SK-N-SH treated with all-trans-retinoic acid at 6 μM for 48 hours (cell line): ENCODE measurements at regions not wholly inside any gene's neighbourhood (a gene's known extent, or its start where the extent isn't known, plus 50 kb on each side); places are given as distances from the start of the nearest gene placed in this dataset.
A peak's percentile ranks its signal among the peaks of the same experiment; 100 is the strongest.

ENCODE experiments used
- ATAC-seq: fragments of 200-7000 bp; cut with Tn5 transposase; 3 replicates; pipeline ENCODE4 v1.9.1; 2020; ENCODE audit warnings: mild to moderate bottlenecking, moderate library complexity
- ARNTL ChIP-seq: fragments of 450-650 bp; formaldehyde crosslinking; IDR thresholded peaks from 2 replicates; pipeline ENCODE4 v1.5.0; 2020; ENCODE audit warnings: low read depth, mild to moderate bottlenecking, moderate library complexity, borderline replicate concordance
- BACH2 ChIP-seq: fragments of 250-450 bp; sonication (Bioruptor Pico); IDR thresholded peaks from 2 replicates; pipeline ENCODE4 v1.9.0; 2021; ENCODE audit warnings: mild to moderate bottlenecking, borderline replicate concordance
- CSDC2 ChIP-seq: fragments of 250-450 bp; sonication (Bioruptor Pico); IDR thresholded peaks from 2 replicates; pipeline ENCODE4 v1.5.0; 2020; ENCODE audit warnings: mild to moderate bottlenecking, moderate library complexity
- CSRNP3 ChIP-seq: fragments of 250-450 bp; sonication (Bioruptor Pico); IDR thresholded peaks from 2 replicates; pipeline ENCODE4 v1.5.1; 2021; ENCODE audit warnings: mild to moderate bottlenecking, moderate library complexity
- ESRRG ChIP-seq: fragments of 250-450 bp; sonication (Bioruptor Pico); IDR thresholded peaks from 2 replicates; pipeline ENCODE4 v1.6.1; 2021; ENCODE audit warnings: mild to moderate bottlenecking
- GLIS3 ChIP-seq: fragments of 250-450 bp; sonication (Bioruptor Pico); IDR thresholded peaks from 2 replicates; pipeline ENCODE4 v1.5.0; 2020; ENCODE audit warnings: mild to moderate bottlenecking, moderate library complexity
- PATZ1 ChIP-seq: fragments of 250-450 bp; sonication (Bioruptor Pico); IDR thresholded peaks from 2 replicates; pipeline ENCODE4 v1.8.0; 2020; ENCODE audit warnings: mild to moderate bottlenecking, moderate library complexity, borderline replicate concordance
- POU6F1 ChIP-seq: fragments of 250-450 bp; sonication (Bioruptor Pico); IDR thresholded peaks from 2 replicates; pipeline ENCODE4 v1.8.0; 2021; ENCODE audit warnings: low read depth, mild to moderate bottlenecking, moderate library complexity, borderline replicate concordance
- PPARA ChIP-seq: fragments of 250-450 bp; sonication (Bioruptor Pico); IDR thresholded peaks from 2 replicates; pipeline ENCODE4 v1.5.0; 2020; ENCODE audit warnings: mild to moderate bottlenecking, borderline replicate concordance
- RARB ChIP-seq: fragments of 250-450 bp; sonication (Bioruptor Pico); IDR thresholded peaks from 2 replicates; pipeline ENCODE4 v1.8.0; 2021; ENCODE audit warnings: mild to moderate bottlenecking, moderate library complexity
- SNAI2 ChIP-seq: fragments of 250-450 bp; sonication (Bioruptor Pico); IDR thresholded peaks from 2 replicates; pipeline ENCODE4 v1.5.0; 2020; ENCODE audit warnings: mild to moderate bottlenecking, moderate library complexity
- TCF4 ChIP-seq: fragments of 250-450 bp; sonication (Bioruptor Pico); IDR thresholded peaks from 2 replicates; pipeline ENCODE4 v1.8.0; 2021; ENCODE audit warnings: mild to moderate bottlenecking, moderate library complexity, borderline replicate concordance
- TOX ChIP-seq: fragments of 250-450 bp; sonication (Bioruptor Pico); IDR thresholded peaks from 2 replicates; pipeline ENCODE4 v1.8.0; 2021; ENCODE audit warnings: mild to moderate bottlenecking, moderate library complexity, borderline replicate concordance
- ZC3H10 ChIP-seq: fragments of 250-450 bp; sonication (Bioruptor Pico); IDR thresholded peaks from 2 replicates; pipeline ENCODE4 v1.5.1; 2021; ENCODE audit warnings: mild to moderate bottlenecking, moderate library complexity
- ZFP3 ChIP-seq: fragments of 250-450 bp; sonication (Bioruptor Pico); IDR thresholded peaks from 2 replicates; pipeline ENCODE4 v1.5.0; 2020; ENCODE audit warnings: mild to moderate bottlenecking, moderate library complexity
- ZFP30 ChIP-seq: fragments of 450-650 bp; formaldehyde crosslinking; IDR thresholded peaks from 2 replicates; pipeline ENCODE4 v1.5.0; 2022; ENCODE audit warnings: mild to moderate bottlenecking, moderate library complexity
- ZNF565 ChIP-seq: fragments of 450-650 bp; formaldehyde crosslinking; conservative IDR thresholded peaks from 2 replicates; pipeline ENCODE4 v1.5.0; 2020; ENCODE audit warnings: low read depth, mild to moderate bottlenecking, moderate library complexity
- ZNF8 ChIP-seq: fragments of 450-650 bp; formaldehyde crosslinking; IDR thresholded peaks from 2 replicates; pipeline ENCODE4 v1.5.0; 2020; ENCODE audit warnings: mild to moderate bottlenecking, moderate library complexity
- TF ChIP-seq, protein P1 (sequence below): fragments of 250-450 bp; sonication (Bioruptor Pico); IDR thresholded peaks from 2 replicates; pipeline ENCODE4 v1.5.0; 2020; ENCODE audit warnings: mild to moderate bottlenecking, moderate library complexity

GRCh38 chr3:180229113-180229512 lies 192.4 kb upstream of the PEX5L start:
- TF ChIP-seq, protein P1, sequence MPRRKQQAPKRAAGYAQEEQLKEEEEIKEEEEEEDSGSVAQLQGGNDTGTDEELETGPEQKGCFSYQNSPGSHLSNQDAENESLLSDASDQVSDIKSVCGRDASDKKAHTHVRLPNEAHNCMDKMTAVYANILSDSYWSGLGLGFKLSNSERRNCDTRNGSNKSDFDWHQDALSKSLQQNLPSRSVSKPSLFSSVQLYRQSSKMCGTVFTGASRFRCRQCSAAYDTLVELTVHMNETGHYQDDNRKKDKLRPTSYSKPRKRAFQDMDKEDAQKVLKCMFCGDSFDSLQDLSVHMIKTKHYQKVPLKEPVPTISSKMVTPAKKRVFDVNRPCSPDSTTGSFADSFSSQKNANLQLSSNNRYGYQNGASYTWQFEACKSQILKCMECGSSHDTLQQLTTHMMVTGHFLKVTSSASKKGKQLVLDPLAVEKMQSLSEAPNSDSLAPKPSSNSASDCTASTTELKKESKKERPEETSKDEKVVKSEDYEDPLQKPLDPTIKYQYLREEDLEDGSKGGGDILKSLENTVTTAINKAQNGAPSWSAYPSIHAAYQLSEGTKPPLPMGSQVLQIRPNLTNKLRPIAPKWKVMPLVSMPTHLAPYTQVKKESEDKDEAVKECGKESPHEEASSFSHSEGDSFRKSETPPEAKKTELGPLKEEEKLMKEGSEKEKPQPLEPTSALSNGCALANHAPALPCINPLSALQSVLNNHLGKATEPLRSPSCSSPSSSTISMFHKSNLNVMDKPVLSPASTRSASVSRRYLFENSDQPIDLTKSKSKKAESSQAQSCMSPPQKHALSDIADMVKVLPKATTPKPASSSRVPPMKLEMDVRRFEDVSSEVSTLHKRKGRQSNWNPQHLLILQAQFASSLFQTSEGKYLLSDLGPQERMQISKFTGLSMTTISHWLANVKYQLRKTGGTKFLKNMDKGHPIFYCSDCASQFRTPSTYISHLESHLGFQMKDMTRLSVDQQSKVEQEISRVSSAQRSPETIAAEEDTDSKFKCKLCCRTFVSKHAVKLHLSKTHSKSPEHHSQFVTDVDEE (CRISPR knock-in tag): no peak
- TF ChIP-seq TCF4 (no peak), SNAI2 (CRISPR knock-in tag) (no peak), PATZ1 (CRISPR knock-in tag) (no peak), PPARA (CRISPR knock-in tag) (no peak), ARNTL (CRISPR knock-in tag) (no peak), RARB (CRISPR knock-in tag) (no peak), BACH2 (no peak)
- no peak for ATAC-seq

DNA sequence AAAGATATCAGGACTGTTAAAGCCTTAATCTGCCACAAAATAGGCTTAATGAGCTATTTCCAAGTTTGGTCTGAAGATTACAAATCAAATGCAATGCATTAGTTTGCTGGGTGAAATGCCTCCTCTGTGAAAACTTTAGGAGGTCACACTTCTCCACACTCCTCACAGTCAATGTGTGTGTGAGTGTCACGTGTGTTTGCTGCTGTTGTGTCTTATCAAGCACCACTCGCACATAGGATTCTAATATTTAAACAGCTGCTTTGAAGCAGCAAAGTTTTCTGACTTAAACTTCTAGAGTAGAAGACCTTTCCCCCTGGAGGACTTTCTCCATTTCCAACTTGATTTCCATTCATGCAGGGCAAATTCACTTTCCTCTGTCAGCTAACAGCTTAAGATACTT lies 203.2 kb upstream of the PEX5L start:
- TF ChIP-seq PATZ1 (CRISPR knock-in tag): no peak
- no peak for TF ChIP-seq ZFP3 (CRISPR knock-in tag)
- no peak for TF ChIP-seq SNAI2 (CRISPR knock-in tag)
- no peak for ATAC-seq

DNA sequence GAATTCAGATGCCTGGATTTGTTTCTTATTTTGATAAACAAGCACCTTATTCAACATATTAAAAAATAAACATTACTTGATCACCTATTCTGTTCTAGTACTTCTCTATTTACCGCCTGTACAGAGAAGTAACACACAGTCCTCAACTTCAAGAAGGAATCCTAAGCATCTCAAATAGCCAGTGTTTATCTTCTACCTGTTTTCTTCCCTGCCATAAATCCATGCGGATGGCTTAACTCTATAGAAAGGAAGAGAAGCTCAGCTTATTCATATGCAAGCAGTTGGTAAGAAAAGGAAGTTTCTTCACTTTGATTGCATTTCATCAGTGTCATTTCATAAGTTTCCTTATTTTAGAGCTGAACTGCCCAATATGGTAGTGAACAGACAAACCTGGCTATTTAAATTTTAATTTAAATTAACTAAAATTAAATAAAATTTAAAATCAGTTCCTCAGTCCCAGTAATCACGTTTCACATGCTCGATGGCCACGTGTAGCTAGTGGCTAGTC lies 210.0 kb upstream of the PEX5L start:
- no peak for ATAC-seq

DNA sequence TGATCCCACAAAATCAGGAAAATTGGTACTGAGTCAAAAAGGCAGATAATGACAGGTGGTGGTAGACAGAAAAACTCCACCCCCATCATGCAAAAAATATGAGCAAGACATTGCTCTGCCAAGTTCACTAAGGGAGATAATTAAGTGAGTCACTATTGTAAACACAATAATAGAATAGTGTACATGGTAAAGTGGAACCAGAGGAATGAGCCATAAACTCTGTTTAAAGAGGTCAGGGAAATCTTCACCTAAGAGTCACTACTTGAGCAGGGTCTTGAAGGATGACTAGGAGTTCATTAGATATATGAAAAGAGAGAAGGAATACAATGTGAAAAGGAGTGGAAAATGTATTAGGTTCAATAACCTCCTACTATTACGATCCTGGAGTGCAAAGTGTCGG lies 213.4 kb upstream of the PEX5L start:
- peak; percentile 59; the same call in 2 of the 3 replicates for ATAC-seq
- TF ChIP-seq BACH2: no peak
- TF ChIP-seq ZFP3 (CRISPR knock-in tag): peak; percentile 91
- TF ChIP-seq, all 23 proteins: peak for 1

More for the DNA sequence above, 210.0 kb upstream of the PEX5L start:
- no peak for TF ChIP-seq RARB (CRISPR knock-in tag)
- no peak for TF ChIP-seq CSDC2 (CRISPR knock-in tag)
- no peak for TF ChIP-seq TCF4
- no peak for TF ChIP-seq ARNTL (CRISPR knock-in tag)
- TF ChIP-seq CSRNP3 (CRISPR knock-in tag): no peak
- no peak for TF ChIP-seq ZNF8 (CRISPR knock-in tag)
- no peak for TF ChIP-seq ESRRG
- no peak for TF ChIP-seq ZFP3 (CRISPR knock-in tag)
- no peak for TF ChIP-seq GLIS3 (CRISPR knock-in tag)
- TF ChIP-seq SNAI2 (CRISPR knock-in tag): no peak
- no peak for TF ChIP-seq POU6F1 (CRISPR knock-in tag)
- TF ChIP-seq, all 23 proteins: peak for 0

GRCh38 chr3:180252683-180253082 lies 215.9 kb upstream of the PEX5L start:
- TF ChIP-seq ZNF565 (no peak), TCF4 (no peak), ZFP30 (CRISPR knock-in tag) (no peak), ZFP3 (CRISPR knock-in tag) (no peak), PATZ1 (CRISPR knock-in tag) (no peak), TOX (CRISPR knock-in tag) (no peak), ZC3H10 (CRISPR knock-in tag) (no peak), GLIS3 (CRISPR knock-in tag) (no peak), RARB (CRISPR knock-in tag) (no peak)
- TF ChIP-seq, protein P1 (CRISPR knock-in tag): no peak
- TF ChIP-seq, all 23 proteins: peak for 0
- ATAC-seq: no peak
